NOMO-1 treated with dmso at 0.1 percent for 144 hours (cell line): ENCODE measurements at regions not wholly inside any gene's neighbourhood (a gene's known extent, or its start where the extent isn't known, plus 50 kb on each side); places are given as distances from the start of the nearest gene placed in this dataset.

ENCODE experiments used
- DNase-seq: peaks from one replicate; lab custom pipeline; 2025; ENCODE audit not compliant: unreplicated experiment; lab: John Stamatoyannopoulos, UW

DNA sequence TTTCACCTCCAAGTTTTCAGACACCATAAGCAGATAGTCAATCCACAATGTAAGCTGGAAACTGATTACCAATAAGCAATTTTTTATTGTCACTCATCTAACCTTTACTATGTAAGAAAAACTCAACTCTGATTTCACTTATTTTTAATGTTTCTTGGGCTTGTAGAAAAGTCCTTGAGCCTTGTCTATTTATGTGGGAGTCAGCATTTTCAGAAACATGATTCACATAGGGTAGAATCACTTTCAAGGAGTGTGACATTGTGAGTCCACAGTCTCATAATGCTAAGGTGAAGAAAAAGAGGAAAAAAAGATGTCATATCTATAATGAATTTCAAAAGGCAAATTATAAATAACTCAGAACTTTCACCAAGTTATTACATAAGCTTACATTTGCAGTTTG lies 2167.9 kb upstream of the C9orf72 start:
- DNase-seq = no peak

DNA sequence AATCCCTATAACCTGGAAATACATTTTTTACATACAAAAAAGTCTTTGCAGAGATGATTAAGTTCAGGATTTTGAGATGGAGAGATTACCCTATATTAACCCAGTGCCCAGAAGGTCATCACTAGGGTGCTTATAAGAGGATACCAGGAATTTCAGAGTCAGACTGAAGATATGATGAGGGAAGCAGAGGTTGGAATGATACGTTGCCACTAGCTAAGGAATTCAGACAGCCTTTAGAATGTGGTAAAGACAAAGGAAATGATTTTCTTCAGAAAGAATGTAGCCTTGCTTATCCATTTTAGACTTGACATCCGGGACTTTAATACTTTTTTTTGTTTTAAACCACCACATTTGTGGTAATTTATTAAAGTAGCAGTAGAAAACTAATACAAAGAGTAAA lies 2176.8 kb upstream of the C9orf72 start:
- no peak for DNase-seq

DNA sequence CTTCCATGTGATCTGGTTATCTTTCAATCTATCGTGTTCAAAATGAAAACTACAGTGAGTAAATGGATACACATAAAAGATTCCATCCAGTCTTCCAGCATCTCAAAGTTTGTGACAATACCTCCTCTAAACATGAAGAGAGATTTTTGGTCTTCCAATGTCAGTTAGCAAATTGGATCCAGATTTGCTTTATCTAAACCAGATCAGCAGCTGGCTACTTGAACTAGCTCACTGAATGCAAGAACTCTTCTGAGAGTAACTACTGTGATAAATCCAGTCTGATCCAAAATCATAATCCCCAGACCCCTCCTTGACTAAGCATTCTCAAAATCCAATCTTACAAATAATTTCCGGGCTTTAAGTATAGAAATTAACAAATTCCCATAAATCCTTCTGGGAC lies 2177.9 kb upstream of the C9orf72 start:
- no peak for DNase-seq

DNA sequence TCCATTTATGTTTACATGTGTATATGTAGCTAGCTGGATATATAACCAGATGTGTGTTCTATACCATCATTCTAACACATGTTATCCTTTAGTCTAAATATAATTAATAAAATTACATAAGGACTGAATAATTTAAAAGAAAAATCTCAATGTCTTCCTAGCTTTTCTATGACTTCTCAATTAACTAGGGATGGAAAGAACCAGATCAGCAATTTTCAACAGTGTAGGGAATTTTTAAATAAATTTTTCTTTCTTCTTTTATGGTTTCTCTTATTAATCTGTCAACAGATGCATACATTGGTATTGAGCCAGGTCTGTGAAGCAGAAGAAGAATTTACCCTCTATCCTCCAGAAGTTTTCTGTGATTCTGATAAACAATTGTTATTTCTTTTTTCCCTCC lies 2180.4 kb upstream of the C9orf72 start:
- no peak for DNase-seq

DNA sequence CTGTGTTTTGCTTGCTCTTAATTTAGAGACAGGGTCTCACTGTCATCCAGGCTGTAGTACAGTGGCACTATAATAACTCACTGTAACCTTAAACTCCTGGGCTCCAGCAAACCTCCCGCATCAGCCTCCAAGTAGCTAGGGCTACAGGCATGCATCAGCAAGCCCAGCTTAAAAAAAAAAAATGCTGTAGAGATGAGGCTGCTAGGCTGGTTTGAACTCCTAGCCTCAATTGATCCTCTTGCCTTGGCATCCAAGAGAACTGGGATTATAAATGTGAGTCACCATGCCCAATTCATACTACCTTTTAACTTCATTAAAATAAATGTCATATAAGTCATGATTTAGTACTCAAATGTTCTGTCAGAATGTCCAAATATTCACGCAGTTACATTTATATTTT lies 2195.7 kb upstream of the C9orf72 start:
- no peak for DNase-seq

DNA sequence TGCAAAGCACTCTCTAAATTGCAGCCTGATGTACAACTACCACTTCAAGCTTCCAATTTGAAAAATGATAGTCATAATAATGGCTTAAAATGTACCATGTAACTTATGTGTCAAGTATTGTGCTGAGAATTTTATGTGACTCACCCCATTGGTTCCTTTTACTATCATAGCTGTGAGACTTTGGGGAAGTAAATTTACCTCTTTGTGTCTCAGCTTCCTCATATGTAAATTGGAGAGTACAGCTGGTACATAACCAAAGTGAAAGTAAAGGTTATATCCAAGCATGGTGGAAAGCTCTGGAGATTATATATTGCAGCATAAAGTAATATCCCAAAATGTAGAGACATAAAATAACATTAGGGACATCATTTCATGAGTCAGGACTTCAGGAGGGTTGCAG lies 2200.4 kb upstream of the C9orf72 start:
- no peak for DNase-seq

DNA sequence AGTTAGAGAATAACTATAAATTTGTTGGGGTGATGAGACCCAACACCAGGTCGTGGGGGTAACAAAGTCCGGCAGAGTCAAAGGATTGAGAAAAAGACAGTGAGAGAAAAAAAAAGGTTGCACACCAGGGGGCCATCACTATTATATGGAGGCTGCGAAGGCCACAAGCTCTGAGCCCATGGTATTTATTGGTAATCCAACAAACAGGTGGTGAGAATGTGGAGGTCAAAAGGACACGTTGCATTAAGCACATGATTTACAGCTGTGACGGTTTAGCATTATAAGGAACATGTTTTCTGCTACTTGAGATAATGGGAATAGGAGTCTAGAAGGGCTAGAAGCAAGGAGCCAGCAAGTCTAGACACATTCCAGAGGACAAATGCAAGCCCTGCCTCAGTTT lies 2202.2 kb upstream of the C9orf72 start:
- no peak for DNase-seq

DNA sequence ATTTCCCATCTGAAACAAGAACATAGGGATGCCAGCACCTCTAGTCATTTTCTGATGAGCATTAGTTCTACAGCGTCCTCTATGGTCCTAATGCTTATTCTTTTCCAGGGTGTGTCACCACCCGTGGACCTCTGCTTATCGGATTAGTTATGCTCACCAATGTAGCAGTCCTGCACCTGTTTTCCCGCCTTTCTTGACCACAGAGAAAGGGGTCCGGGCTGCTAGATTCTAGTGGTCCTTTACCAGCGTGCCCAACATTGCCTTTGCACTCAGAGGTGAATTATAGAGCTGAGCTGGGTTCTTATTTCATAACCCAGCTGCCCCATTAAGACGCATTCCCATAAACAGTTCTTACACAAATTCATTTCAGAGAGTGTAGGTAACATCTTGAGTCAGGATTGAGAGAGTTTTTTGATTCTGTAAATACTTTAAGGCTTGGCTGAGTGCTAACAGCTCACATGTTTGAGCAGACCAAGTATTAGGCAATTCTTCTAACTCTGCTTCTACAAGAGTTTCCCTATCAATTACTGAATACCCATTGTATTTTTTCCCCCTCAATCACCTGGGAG lies 2205.1 kb upstream of the C9orf72 start:
- no peak for DNase-seq

DNA sequence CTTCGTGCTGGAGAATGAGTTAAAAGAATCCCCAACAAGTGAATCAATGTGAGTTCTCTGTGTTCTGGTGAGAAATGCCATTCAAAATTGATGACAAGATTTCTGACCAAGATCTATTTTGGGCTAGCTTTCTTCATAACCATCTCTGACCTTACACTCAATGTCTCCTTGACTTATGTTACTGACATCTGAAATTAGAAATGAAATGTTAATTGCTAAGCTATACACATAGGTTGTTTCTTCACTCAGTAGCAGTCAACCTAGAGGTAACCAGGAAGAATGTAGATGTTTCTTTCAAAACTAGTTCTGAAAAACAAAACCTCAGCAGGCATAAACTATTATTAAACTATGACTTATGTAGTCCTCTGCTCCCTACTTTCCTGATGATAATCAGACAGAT lies 2220.7 kb upstream of the C9orf72 start:
- DNase-seq = no peak

DNA sequence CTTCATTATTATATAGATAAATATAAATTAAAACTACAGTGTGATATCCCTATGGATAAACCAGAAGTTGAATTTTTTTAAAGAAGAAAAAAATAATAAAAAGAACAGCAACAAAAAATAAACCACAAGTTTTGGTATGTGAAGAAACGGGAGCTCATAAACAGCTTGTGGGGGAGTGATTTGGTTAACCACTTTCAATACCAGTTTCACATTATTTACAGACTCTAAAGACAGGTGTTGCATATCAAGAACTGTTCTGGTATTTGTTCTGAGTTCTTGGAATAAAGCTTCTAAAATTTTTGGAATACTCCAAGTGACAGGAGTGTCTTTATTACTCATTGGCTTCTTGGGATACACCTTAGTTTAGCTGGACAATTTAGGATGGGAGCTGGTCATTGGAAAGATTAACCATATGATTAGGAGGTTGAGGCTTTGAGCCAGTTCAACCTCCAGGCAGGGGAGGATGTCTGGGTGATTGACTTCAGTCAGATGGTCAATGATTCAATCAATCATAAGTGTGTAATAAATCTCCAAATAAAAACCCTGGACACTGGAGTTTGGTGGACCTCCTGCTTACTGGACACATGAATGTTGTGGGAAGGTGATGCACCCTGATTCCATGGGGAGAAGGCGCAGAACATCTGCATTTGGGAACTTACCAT lies 2223.1 kb upstream of the C9orf72 start:
- DNase-seq = no peak

DNA sequence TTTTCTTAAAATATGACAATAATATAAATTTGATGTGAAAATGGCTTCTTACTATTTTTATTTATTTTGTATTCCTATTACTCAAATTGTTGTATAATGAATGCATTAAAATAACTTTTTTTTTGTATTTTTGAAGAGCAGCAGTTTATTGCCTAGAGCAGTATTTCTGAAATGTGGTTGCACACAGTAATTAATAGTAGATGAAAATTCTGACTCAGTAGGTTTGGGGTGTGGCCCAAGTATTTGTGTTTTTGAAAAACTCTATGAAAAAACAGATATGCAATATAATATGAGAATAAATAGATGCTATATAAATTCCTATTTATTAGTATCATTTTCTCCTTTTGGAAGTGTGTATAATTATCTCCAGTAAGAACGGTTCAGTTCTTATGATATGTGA lies 2225.3 kb upstream of the C9orf72 start:
- DNase-seq = no peak

DNA sequence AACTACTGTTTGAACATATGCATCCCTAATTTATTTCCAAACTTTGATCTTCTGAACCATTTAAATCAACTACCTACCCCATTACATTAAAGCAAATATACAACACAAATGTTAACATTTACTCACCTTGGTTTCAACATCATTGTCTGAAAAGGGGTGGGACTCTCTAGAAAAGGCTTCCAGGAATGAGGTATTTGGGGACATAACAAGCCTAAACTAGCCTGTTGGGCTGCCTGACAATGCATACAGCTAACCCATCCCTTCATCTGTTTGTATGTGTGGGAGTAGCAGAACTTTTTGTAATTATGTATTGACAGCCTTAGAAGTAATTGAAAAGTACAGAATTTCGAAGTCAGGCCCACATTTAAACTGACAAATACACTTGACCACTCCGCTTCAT lies 2225.9 kb upstream of the C9orf72 start:
- DNase-seq = no peak

DNA sequence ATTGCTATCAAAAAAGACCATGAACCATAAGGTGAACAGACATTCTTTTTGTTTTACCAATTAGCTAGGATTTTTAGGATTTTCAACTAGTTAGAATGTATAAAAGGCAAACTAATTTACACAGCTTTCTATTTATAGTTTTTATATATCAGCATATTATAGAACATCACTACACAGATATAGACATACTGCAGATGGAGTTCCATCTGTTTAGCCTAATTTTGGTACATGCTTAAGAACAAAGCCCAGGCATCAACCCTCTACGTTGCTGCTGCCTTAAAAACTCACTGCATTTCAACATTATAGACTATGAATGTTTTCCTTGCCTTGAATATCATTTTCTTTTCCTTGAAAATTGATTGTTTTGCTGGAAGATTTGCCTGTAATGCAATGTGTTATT lies 2227.5 kb upstream of the C9orf72 start:
- DNase-seq = no peak

DNA sequence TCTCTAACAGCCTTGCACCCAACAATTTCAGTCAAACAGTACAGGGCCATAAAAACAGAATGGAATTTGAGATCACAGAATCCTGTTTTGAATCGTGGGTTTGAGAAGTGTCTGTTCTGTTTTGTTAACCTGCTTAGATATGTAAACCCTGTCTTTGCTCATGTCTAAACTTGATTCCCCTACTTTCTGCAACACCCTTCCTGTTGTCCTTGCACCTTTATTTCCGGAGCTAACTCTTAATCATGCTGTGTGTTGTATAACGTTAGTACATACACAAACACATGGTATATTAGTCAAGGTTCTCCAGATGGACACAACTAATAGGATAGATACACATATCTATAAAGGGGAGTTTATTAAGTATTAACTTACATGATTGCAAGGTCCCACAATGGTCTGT lies 2229.2 kb upstream of the C9orf72 start:
- DNase-seq = no peak

DNA sequence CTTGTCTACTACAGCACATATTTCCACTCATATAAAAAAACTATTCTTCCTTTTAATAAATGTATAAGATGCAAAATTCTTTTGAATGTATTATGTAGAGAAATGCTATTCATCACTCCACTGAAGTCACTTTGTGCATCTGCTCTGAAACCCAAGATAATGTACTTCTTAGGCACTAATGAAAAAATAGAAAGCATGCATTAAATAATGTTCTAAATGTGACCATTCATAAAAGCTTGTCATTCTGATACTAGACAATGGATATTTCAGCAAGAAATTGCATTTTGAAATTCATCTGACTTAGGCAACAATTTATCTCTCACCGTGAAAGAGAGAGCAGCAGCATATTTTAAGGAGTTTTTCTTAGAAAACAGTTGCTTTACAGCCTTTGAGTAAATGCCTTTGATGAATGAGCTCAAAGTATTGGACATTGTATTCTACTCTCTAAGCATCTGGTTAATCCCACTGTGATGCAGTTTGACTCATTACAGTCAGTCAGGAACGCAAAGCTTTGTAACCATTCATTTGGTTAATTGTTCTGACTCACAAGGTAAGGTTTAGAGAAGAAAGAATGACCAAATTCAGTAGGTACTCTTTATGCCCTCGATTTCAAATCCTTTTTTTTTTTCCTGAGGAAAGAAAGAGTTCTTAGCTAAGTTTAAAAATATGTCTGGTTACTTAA lies 2233.8 kb upstream of the C9orf72 start:
- DNase-seq = no peak

DNA sequence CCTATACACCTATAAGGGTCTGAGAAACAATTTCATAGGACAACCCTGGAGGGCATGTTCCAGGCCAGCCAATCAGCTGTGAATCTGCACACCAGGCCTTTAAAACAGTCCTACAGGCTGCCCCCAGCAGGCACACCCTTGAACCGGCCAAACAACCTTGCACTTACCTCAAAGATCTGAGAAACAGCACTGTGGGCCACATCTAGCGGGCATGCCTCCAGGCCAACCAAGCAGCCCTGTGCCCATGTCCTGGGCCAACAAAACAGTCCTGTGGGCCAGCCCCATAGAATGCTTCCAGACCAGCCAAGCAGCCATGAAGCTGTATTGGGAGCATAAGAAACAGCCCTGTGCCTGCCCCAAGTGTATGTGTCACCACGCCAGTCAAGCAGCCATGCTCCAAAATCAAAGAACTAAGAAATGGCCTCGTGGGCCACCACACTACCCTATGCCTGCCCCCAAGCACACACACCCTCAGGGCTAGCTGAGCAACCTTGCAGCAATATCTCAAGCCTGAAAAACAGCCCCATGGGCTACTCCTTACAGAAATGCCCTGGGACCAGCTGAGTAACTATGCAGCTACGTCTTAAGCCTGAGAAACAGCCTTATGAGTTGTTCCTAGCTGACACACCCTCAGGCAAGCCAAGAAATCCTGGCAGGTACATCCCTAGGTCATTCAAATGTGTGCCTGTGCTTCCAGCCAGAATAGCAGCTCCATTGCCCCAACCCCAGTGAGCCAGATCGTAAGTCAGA lies 2243.8 kb upstream of the C9orf72 start:
- DNase-seq = no peak

DNA sequence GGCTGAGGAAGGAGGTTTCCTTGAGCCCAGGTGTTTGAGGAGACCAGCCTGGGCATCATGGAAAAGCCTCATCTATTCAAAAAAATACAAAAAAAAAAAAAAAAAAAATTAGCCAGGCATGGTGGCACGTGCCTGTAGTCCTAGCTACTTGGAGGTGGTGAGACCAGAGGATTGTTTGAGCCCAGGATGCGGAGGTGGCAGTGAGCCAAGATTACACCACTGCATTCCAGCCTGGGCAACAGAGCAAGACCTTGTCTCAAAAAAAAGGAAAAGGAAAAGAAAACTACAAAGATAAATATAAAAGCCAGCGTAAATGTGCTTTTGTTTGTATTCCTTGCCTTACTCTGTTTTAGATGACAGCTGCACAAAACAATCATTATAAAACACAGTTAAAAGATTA lies 2249.2 kb upstream of the C9orf72 start:
- no peak for DNase-seq

DNA sequence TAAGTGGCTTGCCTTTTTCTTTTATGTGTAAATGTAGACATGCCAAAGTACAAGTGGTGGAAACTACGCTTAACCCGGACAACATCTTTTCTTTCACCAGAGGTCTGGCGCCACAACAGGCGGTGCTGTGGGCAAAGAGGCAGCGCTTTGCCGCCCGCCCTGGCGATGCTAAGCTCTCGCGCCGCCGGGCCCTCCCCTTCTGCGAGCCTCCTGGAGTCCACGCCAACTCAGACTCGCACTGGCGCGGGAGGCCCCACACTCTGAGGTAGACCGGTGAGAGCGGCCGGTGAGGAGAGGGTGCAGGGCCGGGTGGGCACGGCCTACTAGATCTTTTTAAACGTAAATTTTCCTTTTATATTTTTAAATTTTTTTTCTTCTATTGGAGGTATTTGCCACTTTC lies 2253.1 kb upstream of the C9orf72 start:
- DNase-seq = no peak

DNA sequence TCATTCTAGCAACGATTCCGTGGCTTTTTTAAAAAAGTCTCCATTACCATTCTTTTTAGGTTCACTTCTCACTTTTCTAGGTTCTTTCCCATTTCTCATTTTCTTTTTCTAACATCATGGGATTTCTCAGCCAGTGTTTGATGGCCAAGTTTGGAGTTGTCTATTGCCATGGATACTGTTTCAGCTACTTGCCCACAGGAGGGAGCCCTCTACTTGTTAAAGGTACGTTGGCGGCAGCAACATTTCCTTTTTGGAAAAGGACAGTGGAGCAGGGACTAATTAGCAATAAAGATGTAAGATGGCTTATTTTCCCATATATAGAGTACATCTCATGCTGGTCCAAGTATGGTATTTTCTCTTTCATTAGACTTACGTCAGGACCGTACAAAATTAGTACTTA lies 2257.5 kb upstream of the C9orf72 start:
- DNase-seq = no peak

DNA sequence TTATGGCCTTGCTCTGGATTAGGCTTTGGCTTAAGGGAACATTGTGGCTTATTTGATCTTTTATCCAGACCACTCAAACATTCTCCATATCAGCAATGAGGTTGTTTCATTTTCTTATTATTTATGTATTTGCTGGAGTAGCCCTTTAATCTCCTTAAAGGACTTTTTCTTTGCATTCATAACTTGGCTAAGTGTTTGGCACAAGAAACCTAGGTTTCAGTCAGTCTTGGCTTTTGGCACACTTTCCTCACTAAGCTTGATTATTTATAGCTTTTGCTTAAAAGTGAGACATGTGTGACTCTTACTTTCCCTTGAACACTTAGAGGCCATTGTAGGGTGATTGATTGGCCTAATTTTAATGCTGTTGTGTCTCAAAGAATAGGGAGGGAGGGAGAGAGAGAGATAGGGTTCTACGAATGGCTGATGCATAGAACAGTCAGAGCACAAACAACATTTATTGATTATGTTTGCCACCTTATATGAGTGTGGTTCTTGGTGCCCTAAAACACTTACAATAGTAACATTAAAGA lies 2265.3 kb upstream of the C9orf72 start:
- DNase-seq = no peak

DNA sequence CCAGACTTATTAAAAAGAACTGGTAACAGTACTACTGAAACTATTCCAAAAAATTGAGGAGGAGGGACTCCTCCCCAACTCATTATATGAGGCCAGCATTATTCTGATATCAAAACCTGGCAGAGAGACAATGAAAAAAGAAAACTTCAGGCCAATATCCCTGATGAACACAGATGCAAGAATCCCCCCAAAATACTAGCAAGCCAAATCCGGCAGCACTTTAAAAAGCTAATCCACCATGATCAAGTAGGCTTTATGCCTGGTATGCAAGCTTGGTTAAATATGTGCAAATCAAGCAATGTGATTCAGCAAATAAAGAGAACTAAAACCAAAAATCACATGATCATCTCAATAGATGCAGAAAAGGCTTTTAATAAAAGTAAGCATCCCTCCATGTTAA lies 2271.0 kb upstream of the C9orf72 start:
- DNase-seq = no peak

DNA sequence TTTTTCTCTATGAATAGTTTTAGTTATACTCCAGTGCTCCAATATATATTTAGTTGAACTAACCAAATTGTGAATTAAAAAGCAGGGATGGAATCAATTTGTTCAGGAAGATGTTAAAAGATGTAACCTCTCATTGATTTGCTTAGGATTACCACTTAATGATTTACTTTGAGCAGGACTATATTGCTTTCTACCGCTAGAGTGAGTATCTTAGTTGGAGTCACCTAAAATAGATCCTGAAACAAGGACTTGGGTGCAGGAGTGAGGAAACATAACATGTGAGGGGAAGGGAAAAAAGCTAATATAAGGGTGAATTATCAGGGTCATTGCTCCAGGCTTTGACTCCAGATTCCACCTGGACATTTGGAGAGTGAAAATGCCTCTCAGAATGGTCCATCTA lies 2277.4 kb upstream of the C9orf72 start:
- no peak for DNase-seq
